H1 (cell line): ENCODE measurements at regions not wholly inside any gene's neighbourhood (a gene's known extent, or its start where the extent isn't known, plus 50 kb on each side); places are given as distances from the start of the nearest gene placed in this dataset.

Experiments used
- CTCF ChIP-seq, 3 experiments: IDR thresholded peaks; 1 replicate in 2 of 3; 2 replicates in 1 of 3; pipeline versions ENCODE4 v1.5.1 to v1.6.1; 2011; ENCODE audit warnings: low read length in 3 of 3, mild to moderate bottlenecking in 3 of 3, inconsistent platforms in 2 of 3, low read depth in 1 of 3, moderate library complexity in 1 of 3; ENCODE audit not compliant: insufficient read depth in 1 of 3; ENCODE audit errors: control extremely low read depth in 1 of 3
- EZH2 ChIP-seq: fragments of 200-600 bp; sonication (generic); IDR thresholded peaks from 2 replicates; pipeline ENCODE4 v1.7.1; 2012; ENCODE audit warnings: low read depth, mild to moderate bottlenecking, moderate library complexity, low read length, inconsistent platforms; ENCODE audit not compliant: severe bottlenecking
- JUND ChIP-seq: IDR thresholded peaks from 2 replicates; pipeline ENCODE4 v1.6.1; 2011; ENCODE audit warnings: mild to moderate bottlenecking, improper control_type of control experiment, low read length
- POLR2A ChIP-seq, 2 experiments: IDR thresholded peaks; 1 replicate in 1 of 2; 2 replicates in 1 of 2; pipeline ENCODE4 v1.6.1; 2011; ENCODE audit warnings: low read depth in 2 of 2, low read length in 2 of 2, mild to moderate bottlenecking in 2 of 2; ENCODE audit errors: control extremely low read depth in 1 of 2
- YY1 ChIP-seq: IDR thresholded peaks from 2 replicates; pipeline ENCODE4 v1.6.1; 2011; ENCODE audit warnings: low read depth, mild to moderate bottlenecking, low read length
- TF ChIP-seq, protein P1 (sequence below): IDR thresholded peaks from 2 replicates; pipeline ENCODE4 v1.6.1; 2012; ENCODE audit warnings: inconsistent platforms

GRCh38 chr14:97712471-97712870 is 915.3 kb downstream of the VRK1 start:
- no peak for TF ChIP-seq POLR2A (IDR thresholded peaks at IDR 0.05; ENCODE audit: control extremely low read depth in 1 of 2, low read depth in 2 of 2, low read length in 2 of 2)
- TF ChIP-seq, protein P1, sequence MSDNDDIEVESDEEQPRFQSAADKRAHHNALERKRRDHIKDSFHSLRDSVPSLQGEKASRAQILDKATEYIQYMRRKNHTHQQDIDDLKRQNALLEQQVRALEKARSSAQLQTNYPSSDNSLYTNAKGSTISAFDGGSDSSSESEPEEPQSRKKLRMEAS, result no peak
- TF ChIP-seq YY1, result no peak
- no peak for TF ChIP-seq EZH2
- TF ChIP-seq CTCF (IDR thresholded peaks at IDR 0.05; ENCODE audit: control extremely low read depth in 1 of 3, insufficient read depth in 1 of 3, low read depth in 1 of 3, low read length in 3 of 3), result no peak
- no peak for TF ChIP-seq JUND
